Calu3 (cell line): ENCODE measurements at regions not wholly inside any gene's neighbourhood (a gene's known extent, or its start where the extent isn't known, plus 50 kb on each side); places are given as distances from the start of the nearest gene placed in this dataset.

ENCODE experiments used
- BruUV-seq: library from RNA; stranded (reverse); fragments of 400-500 nt; replicated peaks from 2 replicates; lab custom pipeline; 2021; lab: Mats Ljungman, UMichigan
- CTCF ChIA-PET: fragments of 300-600 bp; sonication (Branson Sonifier 250); formaldehyde crosslinking; loops from one replicate; lab custom pipeline; 2022; ENCODE audit warnings: antibody characterized with exemption; lab: Charles Lee
- DNase-seq: peaks from one replicate; pipeline ENCODE4 v3.0.0; 2022
- H3K27ac Mint-ChIP-seq: one replicate; pipeline ENCODE4 v1.8.0; 2022; ENCODE audit warnings: mixed read lengths; ENCODE audit not compliant: unreplicated experiment
- H3K27me3 Mint-ChIP-seq: one replicate; pipeline ENCODE4 v1.8.0; 2022; ENCODE audit warnings: mixed read lengths; ENCODE audit not compliant: unreplicated experiment
- H3K36me3 Mint-ChIP-seq: one replicate; pipeline ENCODE4 v1.8.0; 2022; ENCODE audit warnings: mild to moderate bottlenecking, moderate library complexity, mixed read lengths; ENCODE audit not compliant: insufficient read depth, unreplicated experiment
- H3K4me1 Mint-ChIP-seq: one replicate; pipeline ENCODE4 v1.8.0; 2022; ENCODE audit warnings: mild to moderate bottlenecking, low read depth, mixed read lengths; ENCODE audit not compliant: unreplicated experiment
- H3K4me3 Mint-ChIP-seq: one replicate; pipeline ENCODE4 v1.8.0; 2022; ENCODE audit warnings: mild to moderate bottlenecking, low read depth, moderate library complexity, mixed read lengths; ENCODE audit not compliant: unreplicated experiment
- H3K9me3 Mint-ChIP-seq: one replicate; pipeline ENCODE4 v1.8.0; 2022; ENCODE audit warnings: low read depth, mixed read lengths; ENCODE audit not compliant: unreplicated experiment
- CTCF ChIP-seq: fragments of 200-600 bp; IDR thresholded peaks from one replicate; pipeline ENCODE4 v1.8.0; 2022; ENCODE audit warnings: antibody characterized with exemption; ENCODE audit not compliant: unreplicated experiment
- intact Hi-C: fragments of 100-400 bp; cut with micrococcal nuclease; formaldehyde crosslinking; loops from one replicate; pipeline ENCODE4 v1.10.0; 2022; ENCODE audit not compliant: unreplicated experiment

- H3K4me1 Mint-ChIP-seq, result no peaks in the 10 kb centered on the region
- no TSS peak for BruUV-seq
- peaks cover 81% of the 10 kb centered on the region for H3K27me3 Mint-ChIP-seq
- no peak overlapping the region for H3K27ac Mint-ChIP-seq
- no peak for TF ChIP-seq CTCF
- DNase-seq, result no peak
- H3K4me3 Mint-ChIP-seq, result no peak overlapping the region
- intact Hi-C loops, result no loop called here
- H3K36me3 Mint-ChIP-seq, result no peaks in the 10 kb centered on the region
- H3K9me3 Mint-ChIP-seq, result no peaks in the 10 kb centered on the region
- CTCF ChIA-PET, result no interaction called here
Measured at GRCh38 chr1:11596295-11596694, 57.9 kb downstream of the FBXO2 start.

DNA sequence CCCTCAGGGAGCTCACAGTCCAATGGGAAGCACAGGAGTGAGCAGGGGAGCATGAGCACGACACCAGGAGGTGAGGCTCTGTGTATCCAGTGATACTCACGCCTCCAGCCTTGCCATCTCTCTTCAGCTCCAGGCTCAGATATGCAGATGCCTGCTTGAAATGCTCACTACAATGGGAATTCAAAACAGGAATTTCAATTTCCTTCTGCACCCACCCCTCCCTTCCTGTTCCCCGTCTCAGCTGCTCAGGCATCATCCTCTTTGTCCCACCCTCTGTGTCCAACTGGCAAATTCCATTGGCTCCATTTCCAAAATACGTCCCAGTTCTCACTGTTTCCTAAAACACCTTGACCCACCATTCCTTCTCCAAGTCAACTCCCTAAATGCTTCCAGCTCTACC, 58.9 kb downstream of the FBXO2 start:
- Mint-ChIP-seq H3K4me3 (no peak overlapping the region), H3K27me3 (peaks cover 80% of the 10 kb centered on the region), H3K36me3 (no peaks in the 10 kb centered on the region), H3K27ac (no peak overlapping the region), H3K9me3 (no peaks in the 10 kb centered on the region), H3K4me1 (no peaks in the 10 kb centered on the region)
- TF ChIP-seq CTCF, result no peak
- CTCF ChIA-PET, result no interaction called here
- no TSS peak for BruUV-seq
- intact Hi-C loops, result no loop called here
- no peak for DNase-seq

DNA sequence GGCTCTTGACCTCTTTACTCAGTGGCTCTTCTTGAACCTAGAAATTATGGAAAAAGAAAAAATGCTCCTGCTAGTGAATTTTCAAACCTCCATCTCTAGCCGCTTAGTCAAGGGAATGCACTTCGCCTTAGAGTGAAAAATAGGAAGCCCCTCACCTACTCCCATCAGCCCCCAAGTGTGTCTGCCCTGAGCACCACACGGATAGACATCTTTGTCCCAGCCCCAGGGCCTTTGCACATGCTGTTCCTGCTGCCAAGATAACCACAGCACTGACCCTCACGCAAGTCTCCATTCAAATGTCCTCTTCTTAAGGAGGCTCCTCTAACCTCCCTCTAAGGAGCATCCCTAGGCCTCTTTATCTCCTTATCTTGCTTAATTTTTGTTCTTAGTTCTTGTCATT, 59.6 kb downstream of the FBXO2 start:
- DNase-seq, result no peak
- Mint-ChIP-seq H3K4me1 (no peaks in the 10 kb centered on the region), H3K27me3 (peaks cover 80% of the 10 kb centered on the region), H3K36me3 (no peaks in the 10 kb centered on the region), H3K4me3 (no peak overlapping the region), H3K9me3 (no peaks in the 10 kb centered on the region), H3K27ac (no peak overlapping the region)
- intact Hi-C loops, result no loop called here
- TF ChIP-seq CTCF, result no peak
- CTCF ChIA-PET, result no interaction called here
- no TSS peak for BruUV-seq

DNA sequence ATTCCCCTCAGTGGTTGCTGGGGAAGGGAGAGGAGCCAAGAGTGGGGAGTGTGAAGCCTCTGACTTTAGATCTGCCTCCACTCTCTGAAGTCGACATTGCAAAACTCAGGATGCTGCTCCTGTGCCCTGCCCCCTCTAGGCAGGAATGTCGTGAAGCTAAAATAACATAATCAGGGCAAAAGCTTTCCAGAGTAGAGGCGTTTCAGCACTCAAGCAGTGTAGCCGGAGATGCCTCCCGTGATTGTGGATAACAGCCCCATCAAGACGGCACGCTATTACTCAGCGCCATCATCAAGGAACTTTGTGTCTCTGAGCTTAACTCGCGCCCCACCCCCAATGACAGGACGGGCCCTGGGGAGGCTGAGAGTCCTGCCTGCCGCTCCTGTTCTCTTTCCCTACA, 60.0 kb downstream of the FBXO2 start:
- CTCF ChIA-PET, result no interaction called here
- no peaks in the 10 kb centered on the region for H3K36me3 Mint-ChIP-seq

More for the DNA sequence above, 60.0 kb downstream of the FBXO2 start:
- Mint-ChIP-seq H3K9me3 (no peaks in the 10 kb centered on the region), H3K27me3 (peaks cover 79% of the 10 kb centered on the region), H3K27ac (no peak overlapping the region), H3K4me3 (no peak overlapping the region), H3K4me1 (no peaks in the 10 kb centered on the region)
- no peak for DNase-seq
- intact Hi-C loops, result no loop called here
- no peak for TF ChIP-seq CTCF
- BruUV-seq, result no TSS peak
